Tongue (tissue), 1 donor: ENCODE measurements at regions not wholly inside any gene's neighbourhood (a gene's known extent, or its start where the extent isn't known, plus 50 kb on each side); places are given as distances from the start of the nearest gene placed in this dataset.
A peak's percentile ranks its signal among the peaks of the same experiment; 100 is the strongest.

Experiments used
- DNase-seq: peaks from one replicate; pipeline ENCODE4 v3.0.0-alpha.2; 2015

DNA sequence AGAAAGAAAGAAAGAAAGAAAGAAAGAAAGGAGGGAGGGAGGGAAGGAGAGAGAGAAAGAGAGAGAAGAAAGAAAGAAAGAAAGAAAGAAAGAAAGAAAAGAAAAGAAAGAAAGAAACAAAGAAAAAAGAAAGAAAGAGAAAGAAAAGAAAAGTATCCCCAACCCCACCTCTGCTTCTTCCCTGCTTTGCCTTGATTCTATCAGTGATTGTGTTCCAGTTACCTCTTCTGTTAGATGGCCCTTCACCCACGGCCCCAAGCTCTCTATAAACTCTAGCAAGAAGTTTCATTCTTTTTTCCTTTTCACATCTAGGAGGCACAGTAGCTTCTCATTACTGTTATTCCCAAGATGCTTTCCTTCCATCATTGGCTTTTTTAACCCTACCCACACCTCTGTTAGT is 1097.5 kb upstream of the ZEB2 start:
- no peak for DNase-seq

DNA sequence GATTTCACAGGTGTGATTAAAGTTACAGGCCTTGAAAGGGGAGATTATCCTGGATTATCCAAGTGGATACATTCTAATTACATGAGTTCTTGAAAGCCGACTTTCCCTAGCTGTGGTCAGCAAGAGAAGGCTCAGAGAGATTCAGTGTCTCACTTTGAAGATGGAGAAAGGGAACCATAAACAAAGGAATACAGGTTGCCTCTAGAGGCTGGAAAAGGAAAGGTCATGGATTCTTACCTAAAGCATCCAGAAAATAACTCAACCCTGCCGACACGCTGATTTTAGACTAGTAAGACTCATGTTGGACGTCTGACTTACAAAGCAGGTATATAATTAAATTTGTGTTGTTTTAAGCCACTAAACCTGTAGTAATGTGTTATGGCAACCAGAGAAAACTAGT is 1095.7 kb upstream of the ZEB2 start:
- DNase-seq: no peak

DNA sequence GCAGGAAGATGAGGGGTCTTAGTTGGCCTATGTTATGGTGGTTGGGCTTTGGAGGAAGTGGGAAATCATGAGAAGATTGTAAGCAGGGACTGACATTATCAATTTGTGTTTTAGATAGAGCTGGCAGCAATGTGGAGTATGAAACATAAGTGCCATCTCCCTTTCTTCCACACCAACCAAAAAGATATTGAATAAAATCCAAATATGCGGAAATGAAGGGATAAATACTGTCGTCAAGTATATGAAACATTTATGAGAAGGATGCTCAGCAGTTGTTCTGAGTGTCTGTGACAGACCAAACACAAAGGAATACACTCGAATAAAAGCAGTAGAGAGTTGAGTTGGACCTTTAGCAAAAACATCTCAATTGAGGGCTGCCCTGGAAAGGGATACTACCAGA is 1090.0 kb upstream of the ZEB2 start:
- no peak for DNase-seq

DNA sequence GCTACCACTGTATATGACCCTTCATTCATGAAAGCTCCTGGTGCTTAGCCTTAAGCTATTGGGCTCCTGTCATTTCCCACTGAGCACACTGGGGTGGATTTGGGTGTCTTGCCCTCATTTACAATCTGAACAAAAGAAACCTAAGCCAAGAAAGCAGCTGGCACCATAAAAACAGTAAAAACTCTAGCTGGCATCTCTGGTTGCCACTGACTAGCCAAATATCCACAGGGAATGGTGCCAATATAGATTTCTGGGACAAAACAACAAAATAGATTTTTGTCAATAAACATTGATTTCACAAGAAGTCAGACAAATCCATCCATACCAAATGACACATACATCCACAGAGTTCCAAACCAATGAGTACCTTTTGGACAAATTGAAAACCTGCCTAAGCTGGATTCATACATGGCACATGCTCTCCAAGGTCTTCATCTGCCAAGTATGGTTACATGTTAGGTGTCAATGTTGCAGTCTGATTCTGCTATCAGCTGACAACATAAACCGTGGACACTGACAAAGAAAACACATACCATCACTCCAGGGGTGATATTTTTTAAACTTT is 1081.5 kb upstream of the ZEB2 start:
- no peak for DNase-seq

DNA sequence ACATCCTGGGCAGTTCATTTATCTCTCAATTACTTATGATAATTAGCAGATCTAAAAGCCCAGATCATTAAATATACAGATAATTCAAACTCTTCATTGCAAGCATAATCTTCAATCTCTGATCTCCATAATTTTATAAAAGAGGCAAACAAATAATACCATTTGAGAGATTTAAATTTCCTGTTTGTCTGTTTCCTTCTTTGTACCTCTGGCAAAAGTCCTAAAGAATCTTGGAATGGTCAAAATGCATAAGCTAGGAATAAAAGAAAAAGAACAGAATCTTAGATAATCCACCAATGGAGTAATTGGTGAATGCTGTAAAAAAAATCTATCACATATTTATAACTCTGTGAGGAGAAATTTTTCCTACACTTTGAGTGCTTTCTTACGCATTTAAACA is 1080.9 kb upstream of the ZEB2 start:
- no peak for DNase-seq

DNA sequence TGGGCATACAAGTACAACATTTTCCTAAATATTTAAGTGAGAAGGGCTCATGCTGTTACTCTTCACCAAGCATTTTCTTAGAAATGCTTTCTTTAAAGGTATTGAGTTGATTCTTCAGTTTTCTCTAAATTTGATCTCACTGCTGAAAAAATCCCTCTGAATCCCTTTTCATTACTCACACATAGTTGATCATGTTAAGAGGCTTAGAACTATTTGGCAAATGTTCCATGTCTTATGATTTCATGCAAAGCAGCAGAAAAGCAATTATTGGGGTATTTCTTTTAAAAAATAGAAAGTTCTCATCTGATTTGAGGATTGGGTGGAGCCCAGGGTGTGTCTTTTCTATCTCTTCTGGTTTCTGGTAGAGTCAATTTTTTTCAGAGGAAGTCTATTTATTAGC is 1079.8 kb upstream of the ZEB2 start:
- DNase-seq: no peak

DNA sequence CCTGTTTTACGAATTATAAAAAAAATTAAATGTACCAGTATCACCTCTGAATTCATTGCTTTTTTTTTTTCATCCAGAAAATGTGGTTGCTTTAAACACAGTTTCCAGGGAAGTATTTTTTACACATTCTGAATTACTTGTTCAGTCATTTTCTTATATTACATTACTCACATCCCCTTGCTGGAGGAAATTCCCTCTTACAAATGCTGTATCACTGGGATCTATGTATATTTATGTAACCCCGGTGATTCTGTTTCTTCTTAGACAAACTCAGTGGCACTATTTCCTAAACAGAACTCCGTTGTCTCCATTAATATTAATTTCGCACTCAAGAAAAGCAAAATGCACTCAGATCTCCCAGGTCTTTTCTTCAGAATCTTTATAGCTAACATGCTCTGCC is 1078.5 kb upstream of the ZEB2 start:
- no peak for DNase-seq

DNA sequence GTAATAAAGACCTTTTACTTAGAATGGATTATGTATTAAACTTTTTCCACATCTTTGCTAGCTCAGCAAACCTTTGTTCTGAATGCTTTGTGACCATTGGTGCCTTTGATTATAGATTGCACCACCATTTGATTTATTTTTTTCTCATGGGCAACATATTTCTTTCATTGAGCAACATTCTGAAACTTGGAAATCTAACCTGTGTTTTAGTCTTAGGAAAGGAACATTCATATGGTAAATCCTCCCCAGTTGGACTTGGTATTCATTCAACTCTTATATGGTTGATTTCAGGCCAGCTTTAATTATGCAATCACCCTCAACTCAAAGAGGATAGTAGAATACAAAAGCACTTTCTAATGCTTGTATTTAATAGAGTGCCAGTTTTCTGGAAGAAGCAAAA is 1077.9 kb upstream of the ZEB2 start:
- no peak for DNase-seq

DNA sequence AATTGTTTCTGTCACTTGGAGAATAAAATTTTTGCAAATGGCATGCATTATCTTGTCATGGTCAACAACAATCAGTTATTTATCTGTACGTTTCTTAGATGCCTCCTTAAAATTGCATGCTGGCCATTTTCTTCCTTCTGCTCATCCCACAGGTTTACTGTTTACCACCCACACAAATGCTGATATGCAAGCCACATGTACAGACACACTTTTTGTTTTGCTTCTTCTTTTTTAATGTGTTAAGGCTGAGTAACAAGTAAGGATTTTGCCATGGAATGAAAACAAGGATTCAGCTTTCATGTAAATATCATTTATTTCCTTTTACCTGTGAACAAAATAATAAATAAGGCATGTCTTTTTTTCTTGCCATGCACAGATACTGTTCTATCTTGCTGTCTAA is 1077.1 kb upstream of the ZEB2 start:
- DNase-seq: no peak

DNA sequence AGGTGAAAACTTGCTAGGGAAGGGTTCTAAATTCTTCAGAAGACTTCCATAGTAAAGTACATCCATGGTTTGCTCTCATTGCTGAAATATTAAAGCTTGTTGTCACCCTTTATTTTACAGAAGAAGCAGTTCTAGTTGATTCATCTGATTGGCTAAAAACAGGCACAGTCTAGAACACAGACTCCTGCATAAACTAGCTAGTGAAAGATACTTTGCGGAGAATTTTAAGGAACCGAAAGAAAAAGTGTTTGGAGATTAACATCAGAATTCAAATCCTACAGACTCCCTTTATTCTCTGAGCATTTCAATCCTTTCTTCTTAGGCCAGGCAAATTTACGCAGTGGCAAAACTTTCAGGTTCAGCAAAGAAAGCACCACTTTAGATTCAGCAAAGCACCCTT is 1076.5 kb upstream of the ZEB2 start:
- DNase-seq: no peak

DNA sequence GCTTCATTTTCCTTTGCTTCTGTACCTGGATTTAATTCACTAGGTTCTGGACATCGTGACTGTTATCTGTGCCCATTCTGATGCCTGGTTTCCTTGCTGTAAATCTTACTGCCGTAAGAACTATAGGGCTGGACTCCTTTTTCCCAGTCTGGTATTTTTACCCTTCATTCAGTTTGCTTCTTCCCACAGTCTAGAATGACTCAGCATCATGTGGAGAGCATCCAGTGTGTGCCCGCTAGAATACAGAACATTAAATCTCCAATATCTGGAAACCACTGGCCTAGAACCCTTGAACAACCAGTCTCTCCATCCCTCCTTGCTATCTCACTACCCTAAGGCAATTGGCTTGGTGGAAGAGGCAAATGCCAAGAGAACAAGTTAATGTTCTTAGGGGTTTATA is 1075.4 kb upstream of the ZEB2 start:
- no peak for DNase-seq

DNA sequence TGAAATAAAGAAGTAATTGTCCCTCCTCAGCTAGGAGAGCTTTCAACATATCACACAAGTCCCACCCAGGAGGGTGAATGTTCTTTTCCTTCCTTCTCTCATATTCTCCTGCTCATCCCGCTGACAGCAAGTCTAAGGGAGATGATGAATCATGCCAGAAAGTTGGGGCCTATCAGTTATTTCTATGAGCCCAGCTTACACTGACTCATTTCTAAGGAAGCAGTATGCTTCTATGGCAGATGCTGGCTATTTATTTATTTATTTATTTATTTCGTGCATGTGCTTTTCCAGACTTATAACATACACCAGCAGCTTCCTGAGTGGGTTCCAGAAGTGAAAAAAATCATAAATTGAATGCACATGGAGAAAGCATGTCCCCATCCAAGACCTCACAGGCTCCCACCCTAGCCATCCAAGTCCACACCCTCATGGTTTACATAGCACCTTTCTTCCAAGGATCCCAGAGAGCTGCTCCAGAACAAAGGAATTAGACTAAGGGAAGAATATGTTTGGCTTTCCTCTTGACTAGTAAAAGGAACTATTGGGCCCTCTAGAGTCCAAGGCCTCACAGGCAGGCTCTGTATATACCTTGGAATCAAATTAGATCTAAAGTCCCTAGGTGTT is 1074.2 kb upstream of the ZEB2 start:
- DNase-seq: peak; percentile 61

DNA sequence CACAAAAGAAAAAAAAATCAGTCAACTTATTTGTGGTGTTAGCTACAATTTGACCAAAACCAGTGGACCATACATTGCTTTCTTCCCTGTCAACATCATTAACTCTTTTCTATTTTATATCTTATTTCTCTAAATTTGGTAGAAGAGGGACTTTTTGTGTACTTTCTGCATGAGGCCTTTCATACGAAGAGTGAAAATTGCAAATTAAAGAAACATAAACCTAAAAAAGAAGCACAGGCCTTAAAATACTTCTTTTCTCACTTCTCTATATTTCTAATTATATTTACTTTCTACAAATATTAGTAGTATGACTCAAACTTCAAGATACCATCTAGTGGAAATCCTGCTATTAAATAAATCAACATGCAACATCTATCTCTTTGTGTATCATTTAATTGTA is 1073.4 kb upstream of the ZEB2 start:
- no peak for DNase-seq

DNA sequence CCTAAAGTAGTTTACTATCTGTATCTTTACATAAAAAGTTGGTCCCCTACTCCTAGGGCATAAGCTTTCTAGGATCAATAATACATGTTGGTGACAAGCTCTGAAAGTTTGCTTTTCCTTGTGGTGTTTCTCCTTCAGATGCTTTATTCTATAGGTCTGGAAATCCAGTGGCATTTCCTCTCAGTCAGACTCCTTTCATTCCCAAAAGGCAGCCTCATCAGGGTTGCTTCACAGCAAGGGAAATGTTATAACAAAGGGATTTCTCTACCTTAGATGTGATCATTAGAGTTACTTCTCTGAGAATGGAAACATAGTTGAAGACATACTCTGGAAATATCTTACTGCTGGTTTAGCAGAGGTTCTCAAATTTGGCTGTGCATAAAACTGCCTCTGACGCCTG is 1072.4 kb upstream of the ZEB2 start:
- no peak for DNase-seq

DNA sequence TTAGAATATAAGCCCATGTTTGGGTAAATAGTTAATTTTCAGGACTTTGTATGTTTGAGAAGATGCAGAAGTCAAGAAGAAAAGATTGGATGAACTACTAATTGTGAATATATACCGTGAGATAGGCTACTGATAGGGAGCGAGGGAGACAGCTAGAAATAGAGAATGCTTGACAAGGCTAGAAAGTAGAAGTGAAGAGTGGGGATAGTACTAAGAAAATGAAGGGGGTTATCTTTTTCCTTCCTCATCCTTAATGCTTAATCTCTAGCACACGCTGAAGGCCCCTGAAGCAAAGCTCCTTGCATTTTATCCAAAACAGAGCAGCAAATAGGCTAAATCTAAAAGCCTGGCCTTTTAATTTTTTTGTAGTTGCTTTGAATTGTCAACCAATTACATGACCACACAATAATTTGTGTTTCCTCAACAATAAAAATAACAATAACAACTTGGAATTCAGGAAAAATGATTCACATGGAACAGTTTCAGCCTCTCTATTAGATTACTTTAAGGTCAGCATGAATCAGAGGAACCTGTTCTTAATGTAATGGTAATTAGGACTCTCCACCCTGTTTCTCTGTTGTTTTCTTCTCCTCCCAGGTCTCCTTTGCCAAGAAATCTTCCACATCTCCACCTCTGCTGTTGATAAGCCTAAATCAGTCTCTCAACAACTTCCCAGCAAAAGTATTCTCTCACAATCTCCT is 1071.3 kb upstream of the ZEB2 start:
- DNase-seq: no peak

DNA sequence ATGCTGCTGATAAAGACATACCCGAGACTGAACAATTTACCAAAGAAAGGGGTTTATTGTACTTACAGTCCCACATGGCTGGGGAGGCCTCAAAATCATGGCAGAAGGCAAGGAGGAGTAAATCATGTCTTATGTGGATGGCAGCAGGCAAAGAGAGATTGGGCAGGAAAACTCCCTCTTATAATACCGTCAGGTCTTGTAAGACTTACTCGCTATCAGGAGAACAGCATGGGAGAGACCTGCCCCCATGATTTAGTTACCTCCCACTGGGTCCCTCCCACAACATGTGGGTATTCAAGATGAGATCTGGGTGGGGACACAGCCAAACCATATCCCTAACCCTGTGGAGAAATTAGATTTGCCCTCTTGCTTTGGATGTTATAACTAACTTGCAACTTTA is 1068.0 kb upstream of the ZEB2 start:
- DNase-seq: no peak

DNA sequence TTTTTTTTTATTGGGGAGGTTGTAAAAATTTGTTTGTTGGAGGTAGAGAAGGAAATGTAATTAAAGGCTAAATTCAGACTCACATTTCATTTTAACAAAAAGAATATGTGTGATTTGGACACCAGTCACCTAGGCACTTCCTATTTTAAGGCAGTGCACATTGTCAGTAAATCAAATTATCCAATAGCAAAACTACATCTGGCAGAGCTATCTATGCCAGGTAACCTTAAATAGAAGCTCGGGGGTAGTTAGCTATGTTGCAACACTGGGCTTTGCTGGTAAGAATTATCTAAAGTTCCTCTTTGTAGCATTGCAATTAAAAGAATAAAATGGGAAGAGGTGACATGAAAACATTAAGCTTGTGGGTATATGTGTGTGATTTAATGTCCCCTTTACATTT is 1064.4 kb upstream of the ZEB2 start:
- no peak for DNase-seq

DNA sequence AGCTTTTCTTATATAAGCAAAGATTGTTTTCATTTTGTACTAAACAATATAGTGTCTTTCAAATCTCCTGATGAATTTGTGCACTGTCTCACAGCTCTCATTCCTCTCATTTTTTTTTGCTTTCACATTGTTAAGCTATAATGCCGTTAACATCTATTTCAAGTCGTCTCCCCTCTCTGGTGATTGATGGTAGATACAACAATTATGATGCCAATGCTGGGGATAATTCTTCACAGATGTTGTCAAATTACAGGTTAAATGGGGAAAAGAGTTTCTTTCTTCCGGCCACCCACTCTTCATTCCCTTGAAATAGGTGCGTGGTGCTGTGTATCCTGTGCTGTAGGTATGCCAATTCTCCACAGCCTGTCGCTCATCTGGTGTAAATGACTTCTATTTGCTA is 1053.7 kb upstream of the ZEB2 start:
- DNase-seq: no peak

DNA sequence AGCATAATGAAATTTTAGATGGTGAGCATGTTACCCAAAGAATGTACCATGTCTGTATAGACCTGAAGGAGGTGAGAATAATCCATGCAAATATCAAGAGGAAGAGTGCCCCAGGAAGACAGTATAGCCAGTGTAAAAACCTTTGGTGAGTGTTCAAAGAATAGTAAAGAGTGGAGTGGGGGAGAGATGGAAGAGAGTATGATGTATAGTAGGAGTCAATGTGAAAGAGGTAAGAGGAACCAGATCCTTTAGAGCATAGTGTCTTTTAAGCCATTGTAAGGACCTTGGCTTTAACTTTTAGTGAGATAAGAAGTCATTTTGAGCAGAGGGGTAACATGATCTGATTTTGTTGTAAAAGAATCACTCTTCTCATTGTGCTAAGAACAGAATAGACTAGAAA is 1052.3 kb upstream of the ZEB2 start:
- DNase-seq: no peak

DNA sequence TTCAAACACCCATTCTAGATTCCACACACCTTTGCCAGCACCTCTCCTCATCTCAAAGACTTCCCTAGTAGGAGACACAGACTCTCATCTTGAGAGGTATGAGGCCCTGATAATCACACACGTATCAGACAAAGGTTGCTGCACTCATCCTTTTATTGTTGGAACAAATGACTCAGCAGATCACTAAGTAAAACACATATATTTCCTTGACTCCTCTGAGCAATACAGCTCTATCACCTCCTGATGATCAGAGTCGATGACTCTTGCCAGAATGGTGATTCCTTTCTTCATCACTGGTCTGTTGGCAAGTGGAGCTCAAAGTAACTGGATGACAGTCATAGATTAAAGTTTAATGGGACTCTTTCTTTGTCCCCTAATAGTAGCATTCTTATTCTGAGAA is 1049.2 kb upstream of the ZEB2 start:
- no peak for DNase-seq

DNA sequence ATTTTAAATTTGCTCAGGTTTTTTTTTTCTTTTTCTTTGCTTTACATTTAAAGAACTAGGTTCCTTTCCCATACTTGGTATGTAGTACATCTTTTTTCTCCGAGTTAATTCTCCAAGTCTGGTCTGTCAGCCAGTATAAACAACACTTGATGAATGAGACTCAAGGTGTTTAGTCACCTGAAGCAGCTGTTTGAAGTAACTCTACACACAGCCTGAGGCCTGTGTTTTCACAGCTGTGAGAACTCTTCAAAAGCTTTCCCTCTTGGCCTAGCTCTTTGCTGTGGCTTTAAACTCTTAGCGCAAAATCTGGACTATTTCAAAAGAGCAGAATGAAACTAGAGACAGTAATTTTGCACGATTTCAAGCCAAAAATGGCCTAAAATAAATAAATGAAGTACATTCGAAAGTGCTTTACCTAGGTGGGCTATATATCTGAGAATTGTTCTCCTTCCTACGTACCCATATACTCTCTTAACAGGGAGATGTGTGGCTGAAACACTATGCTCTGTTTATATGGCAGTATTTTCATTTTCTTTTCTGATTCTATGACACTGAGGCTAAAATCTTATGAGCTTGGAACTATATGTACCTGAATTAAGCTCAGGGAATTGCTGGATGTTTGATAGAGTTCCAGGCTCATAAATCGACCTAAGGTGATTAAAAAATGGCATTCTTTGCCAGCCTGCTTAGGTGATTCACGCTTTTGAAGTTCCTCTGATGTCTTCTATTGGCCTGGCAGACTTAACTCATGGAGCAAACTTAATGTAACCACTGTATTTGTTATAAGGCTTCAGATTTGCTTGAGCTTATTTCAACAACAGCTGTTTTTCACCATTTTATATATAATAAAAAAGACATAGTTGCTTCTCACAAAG is 1044.1 kb upstream of the ZEB2 start:
- peak; percentile 87 for DNase-seq

DNA sequence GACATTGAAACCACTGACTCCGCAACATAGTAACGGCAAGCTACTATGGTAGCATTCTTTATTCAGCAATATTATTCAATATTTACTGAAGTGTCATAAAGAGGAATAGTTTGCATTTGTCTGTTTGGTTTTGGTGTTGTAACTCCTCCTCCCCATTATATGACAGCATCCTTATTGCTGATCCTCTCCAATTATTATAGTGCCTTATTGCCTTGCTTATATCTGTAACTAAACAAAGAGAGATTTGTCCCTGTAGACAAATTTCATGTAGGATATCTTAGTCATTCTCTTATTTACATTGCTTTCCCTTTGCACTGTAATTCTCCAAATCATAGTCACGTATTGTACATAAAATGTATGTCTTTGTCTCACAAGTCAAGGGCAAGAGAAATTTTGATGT is 1041.2 kb upstream of the ZEB2 start:
- no peak for DNase-seq

DNA sequence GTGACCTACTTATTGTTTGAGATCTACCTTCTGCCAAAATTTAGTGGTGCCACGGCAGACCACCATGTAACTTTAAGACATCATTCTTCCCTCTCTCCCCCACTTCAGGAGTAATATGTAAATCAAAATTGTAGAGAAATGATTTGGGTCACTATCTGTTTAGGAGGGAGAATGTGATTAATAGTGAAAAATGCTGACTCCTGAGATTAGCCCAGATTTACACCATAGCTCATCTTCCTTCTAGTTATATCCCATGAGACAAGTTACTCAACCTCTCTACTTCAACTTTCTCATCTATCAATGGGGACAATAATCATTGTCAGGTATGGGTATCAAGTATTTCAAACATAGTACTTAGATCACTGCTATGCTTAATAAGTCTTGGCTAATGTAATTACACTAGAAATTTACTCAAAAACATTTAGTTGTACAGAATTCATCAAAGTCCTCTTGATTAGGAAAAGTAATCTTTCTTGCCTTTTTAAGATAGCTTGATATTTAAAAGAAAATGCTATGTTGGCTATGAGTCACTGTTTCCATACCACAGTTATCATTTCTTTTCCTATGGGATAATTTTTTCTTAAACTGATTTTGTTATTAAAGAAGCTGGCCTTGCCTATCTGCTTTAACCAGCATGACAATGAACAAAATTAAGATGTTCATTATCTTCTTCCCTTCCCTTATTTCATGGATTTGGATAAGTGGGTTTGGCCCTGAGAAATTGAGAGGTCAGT is 1038.9 kb upstream of the ZEB2 start:
- no peak for DNase-seq
